HepG2 (cell line): ENCODE measurements at regions not wholly inside any gene's neighbourhood (a gene's known extent, or its start where the extent isn't known, plus 50 kb on each side); places are given as distances from the start of the nearest gene placed in this dataset.

Source experiments
- ATAC-seq: fragments of 200-7000 bp; cut with Tn5 transposase; 3 replicates; pipeline ENCODE4 v1.9.1; 2020; ENCODE audit warnings: mild to moderate bottlenecking, moderate library complexity
- BruUV-seq: library from RNA; stranded (reverse); fragments of 400-500 nt; replicated peaks from 2 replicates; lab custom pipeline; 2021; lab: Mats Ljungman, UMichigan
- CTCF ChIA-PET: fragments of 300-600 bp; formaldehyde crosslinking; extraction: SDS; loops from one replicate; lab custom pipeline; 2021; ENCODE audit warnings: low total read pairs, inconsistent platforms, low intra/inter-chr PET ratio; lab: Yijun Ruan, JAX
- POLR2A ChIA-PET: fragments of 350-600 bp; sonication (Branson Sonifier 250); formaldehyde crosslinking; loops from one replicate; lab custom pipeline; 2020; ENCODE audit warnings: antibody characterized with exemption, inconsistent platforms; lab: Yijun Ruan, JAX
- DNase-seq: peaks from one replicate; pipeline ENCODE4 v3.0.0-alpha.2; 2015; ENCODE audit warnings: low spot score
- FAIRE-seq: peaks from 3 replicates; lab custom pipeline; 2011; peaks lifted over from hg19 to GRCh38; lab: Jason Lieb, UNC
- H2AFZ ChIP-seq: one replicate; pipeline ENCODE4 v1.6.1; 2011; ENCODE audit warnings: low read length, inconsistent platforms
- H3K27ac ChIP-seq: fragments of 300-600 bp; 3 replicates; pipeline ENCODE4 v1.8.0; 2011; ENCODE audit warnings: mixed run types, mild to moderate bottlenecking, mixed read lengths, low read length, inconsistent platforms; ENCODE audit not compliant: insufficient read depth; ENCODE audit errors: extremely low read length
- H3K27me3 ChIP-seq, 2 experiments: fragments of 200-600 bp in 1 of 2; 2 replicates in 1 of 2; 3 replicates in 1 of 2; pipeline versions ENCODE4 v1.6.0 to v1.8.0; 2011; ENCODE audit warnings: low read length in 2 of 2, mild to moderate bottlenecking in 2 of 2, moderate library complexity in 2 of 2, inconsistent platforms in 1 of 2; ENCODE audit not compliant: insufficient read depth in 2 of 2, control insufficient read depth in 1 of 2
- H3K36me3 ChIP-seq, 2 experiments: fragments of 200-600 bp in 1 of 2; replicated peaks in 1 of 2; 2 replicates in 1 of 2; 3 replicates in 1 of 2; pipeline versions ENCODE4 v1.5.1 to v1.8.0; 2011; ENCODE audit warnings: low read length in 2 of 2, inconsistent platforms in 1 of 2; ENCODE audit not compliant: insufficient read depth in 2 of 2, control insufficient read depth in 1 of 2
- H3K4me1 ChIP-seq: 2 replicates; pipeline ENCODE4 v1.5.1; 2012; ENCODE audit warnings: low read length, inconsistent platforms; ENCODE audit not compliant: insufficient read depth
- H3K4me2 ChIP-seq: 2 replicates; pipeline ENCODE4 v1.6.0; 2011; ENCODE audit warnings: low read depth, low read length, inconsistent platforms
- H3K4me3 ChIP-seq, 3 experiments: fragments of 200-600 bp in 1 of 3; sonication (generic), shearing (Covaris generic) in 1 of 3; replicated peaks in 1 of 3; 2 replicates each; pipeline ENCODE4 v1.5.1; 2011 to 2016; ENCODE audit warnings: low read length in 3 of 3, inconsistent platforms in 2 of 3, low read depth in 2 of 3, mild to moderate bottlenecking in 2 of 3, control low read depth in 1 of 3, mixed read lengths in 1 of 3; ENCODE audit not compliant: insufficient read depth in 1 of 3
- H3K79me2 ChIP-seq: one replicate; pipeline ENCODE4 v1.6.1; 2011; ENCODE audit warnings: low read length, inconsistent platforms; ENCODE audit not compliant: insufficient read depth
- H3K9ac ChIP-seq: 2 replicates; pipeline ENCODE4 v1.6.0; 2011; ENCODE audit warnings: mild to moderate bottlenecking, low read depth, low read length, inconsistent platforms; ENCODE audit not compliant: insufficient read depth
- H3K9me3 ChIP-seq: 2 replicates; pipeline ENCODE4 v1.5.1; 2012; ENCODE audit warnings: mild to moderate bottlenecking, low read length
- H4K20me1 ChIP-seq: 2 replicates; pipeline ENCODE4 v1.6.0; 2011; ENCODE audit warnings: inconsistent platforms, mild to moderate bottlenecking, low read length, moderate library complexity; ENCODE audit not compliant: insufficient read depth
- FLYWCH1 ChIP-seq: sonication (generic); formaldehyde crosslinking; IDR thresholded peaks from 2 replicates; pipeline ENCODE4 v1.8.1; 2023; ENCODE audit warnings: mild to moderate bottlenecking, missing genetic modification reagents
- GZF1 ChIP-seq: sonication (generic); formaldehyde crosslinking; IDR thresholded peaks from 2 replicates; pipeline ENCODE4 v1.5.1; 2020; ENCODE audit warnings: mild to moderate bottlenecking, missing genetic modification reagents
- HIVEP1 ChIP-seq: sonication (generic); formaldehyde crosslinking; IDR thresholded peaks from 2 replicates; pipeline ENCODE4 v1.4.0; 2020; ENCODE audit warnings: mild to moderate bottlenecking, missing genetic modification reagents
- NAIF1 ChIP-seq: sonication (generic); formaldehyde crosslinking; IDR thresholded peaks from 2 replicates; pipeline ENCODE4 v1.5.0; 2020; ENCODE audit warnings: mild to moderate bottlenecking, missing genetic modification reagents, borderline replicate concordance
- NKX3-1 ChIP-seq: sonication (generic); formaldehyde crosslinking; IDR thresholded peaks from 2 replicates; pipeline ENCODE4 v1.5.0; 2020; ENCODE audit warnings: missing genetic modification reagents
- SMARCC2 ChIP-seq: fragments of 450-650 bp; IDR thresholded peaks from 2 replicates; pipeline ENCODE4 v1.6.1; 2017; ENCODE audit warnings: antibody characterized with exemption, mild to moderate bottlenecking
- SOX13 ChIP-seq, 3 experiments: fragments of 450-650 bp in 1 of 3; sonication (generic) in 1 of 3; formaldehyde crosslinking in 1 of 3; IDR thresholded peaks in 2 of 3; conservative IDR thresholded peaks in 1 of 3; 2 replicates each; pipeline versions ENCODE4 v1.5.0 to v1.6.1; 2016 to 2020; ENCODE audit warnings: antibody characterized with exemption in 1 of 3, mild to moderate bottlenecking in 1 of 3, missing compliant biosample characterization in 1 of 3, missing genetic modification reagents in 1 of 3, moderate library complexity in 1 of 3
- U2AF2 ChIP-seq: fragments of 200-400 bp; formaldehyde crosslinking; IDR thresholded peaks from 2 replicates; pipeline ENCODE4 v1.6.1; 2017; ENCODE audit warnings: low read depth, mild to moderate bottlenecking, low read length
- ZNF138 ChIP-seq: sonication (generic); formaldehyde crosslinking; IDR thresholded peaks from 2 replicates; pipeline ENCODE4 v1.5.0; 2020; ENCODE audit warnings: mild to moderate bottlenecking, low read depth, missing genetic modification reagents
- ZNF230 ChIP-seq: sonication (generic); formaldehyde crosslinking; IDR thresholded peaks from 2 replicates; pipeline ENCODE4 v1.4.0; 2020; ENCODE audit warnings: mild to moderate bottlenecking, missing genetic modification reagents
- ZNF256 ChIP-seq: sonication (generic); formaldehyde crosslinking; conservative IDR thresholded peaks from 2 replicates; pipeline ENCODE4 v1.4.0; 2020; ENCODE audit warnings: missing genetic modification reagents
- ZNF431 ChIP-seq: sonication (generic); formaldehyde crosslinking; IDR thresholded peaks from 2 replicates; pipeline ENCODE4 v1.9.0; 2022; ENCODE audit warnings: missing genetic modification reagents, low read depth, mild to moderate bottlenecking, borderline replicate concordance
- ZNF782 ChIP-seq: sonication (generic); formaldehyde crosslinking; IDR thresholded peaks from 2 replicates; pipeline ENCODE4 v1.4.0; 2020; ENCODE audit warnings: missing genetic modification reagents, mild to moderate bottlenecking, borderline replicate concordance
- WGBS: methylation state at CpG from one replicate; pipeline ENCODE4 v1.1.6; 2017; ENCODE audit warnings: low lambda C conversion rate; 5-methylcytosine and 5-hydroxymethylcytosine counted together
- in situ Hi-C: cut with HindIII; loops from 2 replicates; pipeline ENCODE4 v1.10.0; 2017; ENCODE audit warnings: low pct_unique_long_range_greater_than_20kb; ENCODE audit not compliant: extremely low pct_ligation_motif_present
- intact Hi-C: fragments of 100-400 bp; cut with micrococcal nuclease; formaldehyde crosslinking; loops from one replicate; pipeline ENCODE4 v1.10.0; 2022; ENCODE audit not compliant: unreplicated experiment
- TF ChIP-seq, protein P1 (sequence below): sonication (generic); formaldehyde crosslinking; IDR thresholded peaks from 2 replicates; pipeline ENCODE4 v1.5.0; 2020; ENCODE audit warnings: mild to moderate bottlenecking, missing genetic modification reagents
- TF ChIP-seq, protein P2 (sequence below): sonication (generic); formaldehyde crosslinking; IDR thresholded peaks from 2 replicates; pipeline ENCODE4 v1.4.0; 2020; ENCODE audit warnings: low read depth, missing genetic modification reagents
- TF ChIP-seq, protein P3 (sequence below): sonication (generic); formaldehyde crosslinking; IDR thresholded peaks from 2 replicates; pipeline ENCODE4 v1.4.0; 2020; ENCODE audit warnings: mild to moderate bottlenecking, missing genetic modification reagents

DNA sequence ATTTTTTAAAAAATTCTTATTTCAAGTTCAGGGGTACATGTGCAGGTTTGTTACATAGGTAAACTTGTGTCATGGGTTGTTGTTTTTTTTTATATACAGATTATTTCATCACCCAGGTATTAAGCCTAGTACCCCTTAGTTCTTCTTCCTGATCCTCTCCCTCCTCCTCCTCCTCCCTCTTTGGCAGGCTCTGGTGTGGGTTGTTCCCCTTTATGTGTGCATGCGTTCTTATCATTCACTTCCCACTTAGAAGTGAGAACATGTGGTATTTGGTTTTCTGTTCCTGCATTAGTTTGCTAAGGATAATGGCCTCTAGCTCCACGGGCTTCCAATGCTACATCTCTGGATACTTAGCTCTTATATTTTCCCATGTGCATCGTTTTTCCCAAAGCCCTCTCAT is 404.4 kb downstream of the HAPSTR1 start:
- Histone ChIP-seq H2AFZ (no peak overlapping the region), H3K9me3 (peaks cover 10% of the 10 kb centered on the region), H4K20me1 (no peaks in the 10 kb centered on the region), H3K27me3 (no peaks in the 10 kb centered on the region), H3K4me3 (no peak overlapping the region), H3K9ac (no peak overlapping the region), H3K27ac (no peak overlapping the region), H3K36me3 (no peaks in the 10 kb centered on the region), H3K4me2 (no peak overlapping the region), H3K4me1 (no peaks in the 10 kb centered on the region), H3K79me2 (no peaks in the 10 kb centered on the region)
- POLR2A ChIA-PET, result no interaction called here
- no TSS peak for BruUV-seq
- CTCF ChIA-PET, result no interaction called here
- in situ Hi-C loops (no loop called here), intact Hi-C loops (no loop called here)
- ATAC-seq (no peak), FAIRE-seq (no peak), DNase-seq (no peak)
- 0% methylated on average over 3 of the region's 3 CpGs for whole genome bisulfite sequencing
- TF ChIP-seq GZF1 (CRISPR knock-in tag) (no peak), ZNF256 (CRISPR knock-in tag) (no peak), HIVEP1 (CRISPR knock-in tag) (no peak), SOX13 (IDR thresholded peaks at IDR 0.05) (no peak), SOX13 (CRISPR knock-in tag; conservative IDR thresholded peaks at IDR 0.05 in 1 of 2, IDR thresholded peaks at IDR 0.05 in 1 of 2) (no peak), U2AF2 (no peak), ZNF138 (CRISPR knock-in tag) (no peak), ZNF782 (CRISPR knock-in tag) (no peak), ZNF431 (CRISPR knock-in tag) (no peak), ZNF230 (no peak), FLYWCH1 (no peak), SMARCC2 (no peak), NAIF1 (CRISPR knock-in tag) (no peak), NKX3-1 (CRISPR knock-in tag) (no peak)
- TF ChIP-seq, protein P1, sequence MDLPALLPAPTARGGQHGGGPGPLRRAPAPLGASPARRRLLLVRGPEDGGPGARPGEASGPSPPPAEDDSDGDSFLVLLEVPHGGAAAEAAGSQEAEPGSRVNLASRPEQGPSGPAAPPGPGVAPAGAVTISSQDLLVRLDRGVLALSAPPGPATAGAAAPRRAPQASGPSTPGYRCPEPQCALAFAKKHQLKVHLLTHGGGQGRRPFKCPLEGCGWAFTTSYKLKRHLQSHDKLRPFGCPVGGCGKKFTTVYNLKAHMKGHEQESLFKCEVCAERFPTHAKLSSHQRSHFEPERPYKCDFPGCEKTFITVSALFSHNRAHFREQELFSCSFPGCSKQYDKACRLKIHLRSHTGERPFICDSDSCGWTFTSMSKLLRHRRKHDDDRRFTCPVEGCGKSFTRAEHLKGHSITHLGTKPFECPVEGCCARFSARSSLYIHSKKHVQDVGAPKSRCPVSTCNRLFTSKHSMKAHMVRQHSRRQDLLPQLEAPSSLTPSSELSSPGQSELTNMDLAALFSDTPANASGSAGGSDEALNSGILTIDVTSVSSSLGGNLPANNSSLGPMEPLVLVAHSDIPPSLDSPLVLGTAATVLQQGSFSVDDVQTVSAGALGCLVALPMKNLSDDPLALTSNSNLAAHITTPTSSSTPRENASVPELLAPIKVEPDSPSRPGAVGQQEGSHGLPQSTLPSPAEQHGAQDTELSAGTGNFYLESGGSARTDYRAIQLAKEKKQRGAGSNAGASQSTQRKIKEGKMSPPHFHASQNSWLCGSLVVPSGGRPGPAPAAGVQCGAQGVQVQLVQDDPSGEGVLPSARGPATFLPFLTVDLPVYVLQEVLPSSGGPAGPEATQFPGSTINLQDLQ (CRISPR knock-in tag), result no peak
- TF ChIP-seq, protein P2, sequence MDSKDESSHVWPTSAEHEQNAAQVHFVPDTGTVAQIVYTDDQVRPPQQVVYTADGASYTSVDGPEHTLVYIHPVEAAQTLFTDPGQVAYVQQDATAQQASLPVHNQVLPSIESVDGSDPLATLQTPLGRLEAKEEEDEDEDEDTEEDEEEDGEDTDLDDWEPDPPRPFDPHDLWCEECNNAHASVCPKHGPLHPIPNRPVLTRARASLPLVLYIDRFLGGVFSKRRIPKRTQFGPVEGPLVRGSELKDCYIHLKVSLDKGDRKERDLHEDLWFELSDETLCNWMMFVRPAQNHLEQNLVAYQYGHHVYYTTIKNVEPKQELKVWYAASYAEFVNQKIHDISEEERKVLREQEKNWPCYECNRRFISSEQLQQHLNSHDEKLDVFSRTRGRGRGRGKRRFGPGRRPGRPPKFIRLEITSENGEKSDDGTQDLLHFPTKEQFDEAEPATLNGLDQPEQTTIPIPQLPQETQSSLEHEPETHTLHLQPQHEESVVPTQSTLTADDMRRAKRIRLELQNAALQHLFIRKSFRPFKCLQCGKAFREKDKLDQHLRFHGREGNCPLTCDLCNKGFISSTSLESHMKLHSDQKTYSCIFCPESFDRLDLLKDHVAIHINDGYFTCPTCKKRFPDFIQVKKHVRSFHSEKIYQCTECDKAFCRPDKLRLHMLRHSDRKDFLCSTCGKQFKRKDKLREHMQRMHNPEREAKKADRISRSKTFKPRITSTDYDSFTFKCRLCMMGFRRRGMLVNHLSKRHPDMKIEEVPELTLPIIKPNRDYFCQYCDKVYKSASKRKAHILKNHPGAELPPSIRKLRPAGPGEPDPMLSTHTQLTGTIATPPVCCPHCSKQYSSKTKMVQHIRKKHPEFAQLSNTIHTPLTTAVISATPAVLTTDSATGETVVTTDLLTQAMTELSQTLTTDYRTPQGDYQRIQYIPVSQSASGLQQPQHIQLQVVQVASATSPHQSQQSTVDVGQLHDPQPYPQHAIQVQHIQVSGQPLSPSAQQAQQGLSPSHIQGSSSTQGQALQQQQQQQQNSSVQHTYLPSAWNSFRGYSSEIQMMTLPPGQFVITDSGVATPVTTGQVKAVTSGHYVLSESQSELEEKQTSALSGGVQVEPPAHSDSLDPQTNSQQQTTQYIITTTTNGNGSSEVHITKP (CRISPR knock-in tag), result no peak
- TF ChIP-seq, protein P3, sequence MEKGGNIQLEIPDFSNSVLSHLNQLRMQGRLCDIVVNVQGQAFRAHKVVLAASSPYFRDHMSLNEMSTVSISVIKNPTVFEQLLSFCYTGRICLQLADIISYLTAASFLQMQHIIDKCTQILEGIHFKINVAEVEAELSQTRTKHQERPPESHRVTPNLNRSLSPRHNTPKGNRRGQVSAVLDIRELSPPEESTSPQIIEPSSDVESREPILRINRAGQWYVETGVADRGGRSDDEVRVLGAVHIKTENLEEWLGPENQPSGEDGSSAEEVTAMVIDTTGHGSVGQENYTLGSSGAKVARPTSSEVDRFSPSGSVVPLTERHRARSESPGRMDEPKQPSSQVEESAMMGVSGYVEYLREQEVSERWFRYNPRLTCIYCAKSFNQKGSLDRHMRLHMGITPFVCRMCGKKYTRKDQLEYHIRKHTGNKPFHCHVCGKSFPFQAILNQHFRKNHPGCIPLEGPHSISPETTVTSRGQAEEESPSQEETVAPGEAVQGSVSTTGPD (CRISPR knock-in tag), result no peak
